A172 (cell line): ENCODE measurements at regions not wholly inside any gene's neighbourhood (a gene's known extent, or its start where the extent isn't known, plus 50 kb on each side); places are given as distances from the start of the nearest gene placed in this dataset.
"Not testable (repeated sequence)": the region's sequence is repeated elsewhere in the genome, so short reads cannot be mapped to it uniquely, and the experiment has no call there.

ENCODE experiments used
- DNase-seq: peaks from one replicate; pipeline ENCODE4 v3.0.0-alpha.2; 2015; ENCODE audit warnings: low spot score

DNA sequence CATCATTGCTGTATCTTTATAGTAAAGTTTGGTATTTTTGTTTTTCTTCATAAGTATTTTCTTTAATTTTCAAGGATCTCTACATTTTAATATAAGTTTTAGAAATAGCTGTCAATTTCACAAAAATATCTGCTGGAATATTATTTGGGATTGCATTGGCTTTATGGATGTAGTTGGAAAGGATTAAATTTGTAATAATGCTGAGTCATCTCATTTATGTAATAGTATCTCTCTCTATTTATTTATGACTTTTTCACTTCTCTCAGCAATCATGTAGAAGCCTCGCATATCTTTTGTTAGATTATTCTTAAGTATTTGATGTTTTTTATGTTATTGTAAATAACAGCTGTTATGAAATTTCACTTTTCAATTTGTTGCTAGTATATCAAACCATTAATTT, 223.1 kb upstream of the POGK start:
- DNase-seq: no peak

GRCh38 chr1:166626711-166627110, 212.6 kb upstream of the POGK start:
- DNase-seq: no peak

DNA sequence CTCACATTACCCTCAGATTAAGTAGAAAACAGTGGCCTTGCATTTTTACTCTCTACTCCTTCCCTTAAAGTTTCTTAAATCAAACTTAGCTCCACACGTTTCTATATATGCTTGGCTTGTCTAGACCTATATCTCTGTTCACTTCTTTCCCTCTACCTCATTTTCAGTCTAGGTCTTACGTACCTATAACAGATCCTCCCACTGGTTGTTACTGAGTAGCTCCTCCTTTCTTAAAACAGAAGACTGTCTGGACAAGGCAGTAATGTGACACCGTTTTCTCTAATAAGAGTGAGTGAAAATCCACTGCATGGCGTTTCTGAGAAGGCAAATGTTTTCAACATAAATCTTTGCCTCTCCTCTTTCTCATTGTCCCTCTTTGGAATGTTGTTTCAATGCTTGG, 211.7 kb upstream of the POGK start:
- DNase-seq: no peak

DNA sequence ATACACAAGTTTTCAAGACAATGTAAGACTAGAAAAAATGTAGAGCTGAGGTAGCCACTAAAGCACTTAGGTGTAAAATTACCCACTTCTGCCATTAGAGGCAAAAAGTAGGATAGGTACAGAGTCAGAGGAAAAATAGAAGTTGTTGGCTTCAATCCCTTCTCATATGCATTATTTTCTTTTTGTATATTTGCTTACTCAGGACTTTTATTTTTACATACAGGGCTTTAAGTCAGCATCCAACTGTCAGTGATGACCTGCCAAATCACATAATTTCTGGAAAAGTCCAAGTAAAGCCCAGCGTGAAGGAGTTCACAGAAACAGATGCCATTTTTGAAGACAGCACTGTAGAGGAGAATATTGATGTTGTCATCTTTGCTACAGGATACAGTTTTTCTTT, 211.0 kb upstream of the POGK start:
- DNase-seq: no peak

DNA sequence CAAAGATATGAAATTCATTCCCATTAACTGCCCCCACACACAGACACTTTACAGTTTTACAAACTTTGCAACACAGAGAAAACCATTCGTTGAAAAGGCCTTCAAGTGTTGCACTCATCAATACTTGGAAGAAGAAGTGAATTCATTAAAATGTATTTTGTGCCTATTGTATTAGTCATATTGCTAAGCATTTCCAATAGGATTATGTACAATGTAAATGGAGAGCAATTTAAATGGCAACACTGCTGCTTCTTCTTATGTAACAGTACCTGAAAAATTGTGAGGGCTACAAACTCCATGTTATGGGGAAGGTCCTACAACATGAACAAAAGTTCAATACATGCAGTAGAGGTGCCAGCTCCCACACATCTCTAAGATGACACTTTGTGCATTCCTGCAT, 209.3 kb upstream of the POGK start:
- no peak for DNase-seq

- DNase-seq: no peak
These were observed 208.9 kb upstream of the POGK start for GRCh38 chr1:166630369-166630768.

- DNase-seq: no peak
These were observed 201.1 kb upstream of the POGK start for GRCh38 chr1:166638137-166638536.

GRCh38 chr1:166657228-166657627, 182.0 kb upstream of the POGK start:
- not testable (repeated sequence) for DNase-seq

DNA sequence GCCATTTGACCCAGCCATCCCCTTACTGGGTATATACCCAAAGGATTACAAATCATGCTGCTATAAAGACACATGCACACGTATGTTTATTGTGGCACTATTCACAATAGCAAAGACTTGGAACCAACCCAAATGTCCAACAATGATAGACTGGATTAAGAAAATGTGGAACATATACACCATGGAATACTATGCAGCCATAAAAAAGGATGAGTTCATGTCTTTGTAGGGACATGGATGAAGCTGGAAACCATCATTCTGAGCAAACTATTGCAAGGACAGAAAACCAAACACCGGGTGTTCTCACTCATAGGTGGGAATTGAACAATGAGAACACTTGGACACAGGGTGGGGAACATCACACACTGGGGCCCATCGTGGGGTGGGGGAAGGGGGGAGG, 172.5 kb upstream of the POGK start:
- not testable (repeated sequence) for DNase-seq

GRCh38 chr1:166667600-166667999, 171.7 kb upstream of the POGK start:
- not testable (repeated sequence) for DNase-seq

DNA sequence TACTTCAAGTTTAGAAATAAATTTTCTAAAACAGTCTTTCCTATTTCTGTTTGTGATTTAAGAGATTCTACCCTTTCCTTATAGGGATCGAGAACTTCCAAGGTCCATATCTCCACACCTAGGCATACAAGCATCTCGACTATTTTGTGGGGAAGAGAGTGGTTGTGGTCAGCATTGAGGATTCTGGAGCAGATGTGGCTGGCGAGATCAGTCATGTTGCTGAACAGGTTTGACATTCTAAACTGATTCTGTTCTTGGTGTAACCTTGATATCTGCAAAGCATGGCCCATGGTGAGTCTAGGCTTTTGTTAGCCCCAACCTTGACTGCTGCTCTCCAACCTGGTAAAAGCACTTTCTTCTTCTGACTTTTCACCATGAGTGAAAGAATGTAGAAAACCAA, 167.6 kb upstream of the POGK start:
- DNase-seq: no peak

GRCh38 chr1:166673722-166674121, 165.6 kb upstream of the POGK start:
- DNase-seq: no peak

DNA sequence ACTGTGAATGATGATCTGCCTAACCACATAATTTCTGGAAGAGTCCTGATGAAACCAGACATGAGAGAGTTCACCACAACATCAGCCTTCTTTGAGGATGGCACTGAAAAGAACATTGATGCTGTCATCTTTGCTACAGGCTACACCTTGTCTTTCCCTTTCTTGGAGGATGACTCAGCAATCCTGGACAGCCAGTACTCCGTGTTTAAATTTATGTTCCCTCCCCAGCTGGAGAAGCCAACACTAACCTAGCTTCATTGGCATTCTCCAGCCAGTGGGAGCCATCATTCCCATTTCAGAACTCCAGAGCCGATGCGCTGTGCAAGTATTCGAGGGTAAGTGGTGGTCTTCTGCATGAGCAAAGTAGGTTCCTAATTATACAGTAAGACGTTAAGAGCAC, 164.1 kb upstream of the POGK start:
- no peak for DNase-seq

GRCh38 chr1:166676981-166677380, 162.3 kb upstream of the POGK start:
- DNase-seq: no peak

DNA sequence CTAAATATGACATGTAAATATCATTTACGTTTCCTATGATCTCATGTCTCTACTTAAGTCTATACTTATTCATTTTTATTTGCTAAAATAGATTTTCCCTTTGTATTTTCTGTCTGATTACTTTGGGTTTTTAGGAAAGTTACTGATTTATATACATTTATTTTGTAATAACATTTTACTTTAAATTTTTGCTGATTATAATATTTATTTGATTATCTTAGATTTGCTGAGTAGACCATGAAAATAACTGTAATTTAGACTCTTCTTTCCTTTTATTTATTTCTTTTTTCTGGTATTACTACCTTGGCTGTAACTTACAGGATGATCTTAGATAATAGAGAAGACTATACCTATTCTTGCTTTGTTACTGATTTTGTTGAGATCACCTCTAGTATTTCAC, 159.9 kb upstream of the POGK start:
- no peak for DNase-seq

- no peak for DNase-seq
These were observed 156.7 kb upstream of the POGK start for GRCh38 chr1:166682588-166682987.

DNA sequence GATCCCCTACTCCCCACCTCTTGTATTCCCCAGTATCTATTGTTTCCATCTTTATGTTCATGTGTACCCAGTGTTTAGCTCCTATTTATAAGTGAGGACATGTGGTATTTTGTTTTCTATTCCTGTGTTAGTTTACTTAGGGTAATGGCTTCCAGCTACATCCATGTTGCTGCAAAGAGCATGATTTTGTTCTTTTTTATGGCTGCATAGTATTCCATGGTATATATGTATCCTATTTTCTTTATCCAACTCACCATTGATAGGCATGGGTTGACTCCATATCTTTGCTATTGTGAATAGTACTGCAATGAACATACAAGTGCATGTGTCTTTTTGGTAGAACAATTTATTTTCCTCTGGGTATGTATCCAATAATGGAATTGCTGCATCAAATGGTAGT, 154.6 kb upstream of the POGK start:
- not testable (repeated sequence) for DNase-seq

- DNase-seq: no peak
These were observed 154.1 kb upstream of the POGK start for GRCh38 chr1:166685200-166685599.

DNA sequence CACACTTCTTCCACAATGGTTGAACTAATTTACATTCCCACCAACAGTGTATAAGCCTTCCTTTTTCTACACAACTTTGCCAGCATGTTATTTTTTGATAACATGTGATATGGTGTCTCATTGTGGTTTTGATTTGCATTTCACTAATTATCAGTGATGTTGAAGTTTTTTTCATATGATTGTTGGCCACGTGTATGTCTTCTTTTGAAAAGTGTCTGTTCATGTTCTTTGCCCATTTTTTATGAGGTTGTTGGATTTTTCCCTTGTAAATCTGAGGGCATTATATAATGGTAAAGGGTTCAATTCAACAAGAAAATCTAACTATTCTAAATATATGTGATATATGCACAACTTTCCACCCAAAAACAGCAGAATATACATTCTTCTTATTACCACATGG, 153.4 kb upstream of the POGK start:
- DNase-seq: not testable (repeated sequence)

- DNase-seq: not testable (repeated sequence)
These were observed 148.7 kb upstream of the POGK start for GRCh38 chr1:166690596-166690995.

- no peak for DNase-seq
These were observed 147.8 kb upstream of the POGK start for GRCh38 chr1:166691476-166691875.

DNA sequence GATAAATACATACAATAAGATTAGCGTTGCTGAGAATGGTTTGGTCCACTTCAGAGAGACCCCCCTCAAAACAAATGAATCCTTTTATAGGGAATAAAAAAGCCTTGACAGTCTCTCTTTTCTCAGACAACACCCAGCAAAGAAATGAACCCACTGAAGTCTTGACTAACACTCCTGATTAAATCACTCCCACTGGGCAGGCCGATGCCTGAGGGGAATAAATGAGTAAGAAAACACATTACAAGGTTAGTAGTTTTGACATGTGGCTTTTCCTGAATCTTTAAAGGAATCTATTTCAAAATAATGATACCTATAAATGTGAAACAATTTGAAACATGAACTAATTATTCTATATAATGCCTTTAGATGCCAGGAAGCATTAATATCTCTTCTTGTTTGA, 146.9 kb upstream of the POGK start:
- no peak for DNase-seq

GRCh38 chr1:166693158-166693557, 146.1 kb upstream of the POGK start:
- DNase-seq: no peak

DNA sequence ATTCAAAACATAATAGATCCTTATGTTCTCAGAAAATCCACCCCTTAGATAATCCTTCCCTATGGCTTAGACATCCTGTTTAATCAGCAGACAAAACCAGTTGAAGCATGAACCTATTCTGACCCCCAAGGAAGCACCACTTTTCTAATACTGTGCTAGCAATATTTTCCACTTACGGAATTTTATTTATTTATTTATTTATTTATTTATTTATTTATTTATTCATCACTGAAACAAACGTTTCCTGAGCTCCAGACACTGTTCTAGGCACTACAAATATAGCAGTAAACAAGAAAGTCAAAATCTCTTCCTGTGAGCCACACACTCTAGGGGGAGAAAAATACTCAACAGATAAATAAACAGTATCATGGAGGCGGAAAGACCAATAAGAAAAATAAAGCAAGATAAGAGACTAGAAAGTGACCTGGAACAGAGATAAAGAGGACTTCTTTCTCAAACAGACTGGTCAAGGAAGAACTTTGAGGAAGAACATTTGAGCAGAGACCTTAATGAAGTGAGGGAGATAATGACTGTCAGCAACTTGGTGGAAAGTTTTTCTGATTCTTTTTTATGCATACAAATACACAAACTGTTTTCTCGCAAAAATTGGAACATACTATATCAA, 145.5 kb upstream of the POGK start:
- no peak for DNase-seq

GRCh38 chr1:166695115-166695514, 144.2 kb upstream of the POGK start:
- no peak for DNase-seq
